H1 (cell line): ENCODE measurements at regions not wholly inside any gene's neighbourhood (a gene's known extent, or its start where the extent isn't known, plus 50 kb on each side); places are given as distances from the start of the nearest gene placed in this dataset.

Source experiments
- CTCF ChIA-PET: fragments of 300-600 bp; sonication (Branson Sonifier 250); formaldehyde crosslinking; loops from one replicate; lab custom pipeline; 2021; ENCODE audit not compliant: partially characterized antibody; lab: Charles Lee
- POLR2A ChIA-PET: fragments of 300-600 bp; sonication (Branson Sonifier 250); formaldehyde crosslinking; loops from one replicate; lab custom pipeline; 2021; ENCODE audit warnings: inconsistent platforms; ENCODE audit not compliant: partially characterized antibody; lab: Charles Lee
- DNase-seq, 2 experiments: peaks; one replicate each; pipeline versions ENCODE4 v3.0.0 to v3.0.0-alpha.2; 2010 to 2022; ENCODE audit warnings: low spot score in 2 of 2, low read depth in 1 of 2, mixed read lengths in 1 of 2
- FAIRE-seq: peaks from 2 replicates; lab custom pipeline; 2011; peaks lifted over from hg19 to GRCh38; lab: Jason Lieb, UNC
- H2AFZ ChIP-seq: 2 replicates; pipeline ENCODE4 v1.8.1; 2012; ENCODE audit warnings: low read length, inconsistent platforms
- H2AK5ac ChIP-seq: 2 replicates; pipeline ENCODE4 v1.6.1; 2013; ENCODE audit warnings: low read depth, low read length
- H2BK120ac ChIP-seq: replicated peaks from 2 replicates; pipeline ENCODE3; 2013; ENCODE audit warnings: low read depth, low read length, inconsistent platforms
- H2BK12ac ChIP-seq: 2 replicates; pipeline ENCODE4 v1.6.1; 2013; ENCODE audit warnings: low read depth, low read length
- H2BK15ac ChIP-seq: 2 replicates; pipeline ENCODE4 v1.6.1; 2013; ENCODE audit warnings: low read length
- H2BK20ac ChIP-seq: 2 replicates; pipeline ENCODE4 v1.6.1; 2013; ENCODE audit warnings: low read length
- H2BK5ac ChIP-seq: 2 replicates; pipeline ENCODE4 v1.6.1; 2013; ENCODE audit warnings: low read depth, low read length
- H3K14ac ChIP-seq: 2 replicates; pipeline ENCODE4 v1.6.1; 2013; ENCODE audit warnings: inconsistent platforms; ENCODE audit not compliant: insufficient read length
- H3K18ac ChIP-seq: 2 replicates; pipeline ENCODE4 v1.6.1; 2013; ENCODE audit warnings: low read length; ENCODE audit errors: extremely low read depth
- H3K23ac ChIP-seq: 2 replicates; pipeline ENCODE4 v1.6.1; 2013; ENCODE audit warnings: inconsistent platforms; ENCODE audit not compliant: insufficient read length
- H3K23me2 ChIP-seq: 2 replicates; pipeline ENCODE4 v1.6.1; 2013; ENCODE audit warnings: low read depth, low read length
- H3K27ac ChIP-seq: 2 replicates; pipeline ENCODE4 v1.6.1; 2011; ENCODE audit warnings: low read depth, low read length, inconsistent platforms
- H3K27me3 ChIP-seq, 4 experiments: replicated peaks in 1 of 4; 1 replicate in 1 of 4; 2 replicates in 3 of 4; pipeline versions ENCODE4 v1.6.1 to v1.8.1; 2011 to 2013; ENCODE audit warnings: low read length in 3 of 4, mild to moderate bottlenecking in 3 of 4, inconsistent platforms in 2 of 4, mixed read lengths in 2 of 4, moderate library complexity in 1 of 4; ENCODE audit not compliant: control insufficient read depth in 3 of 4, insufficient read depth in 3 of 4; ENCODE audit errors: extremely low read depth in 1 of 4
- H3K36me3 ChIP-seq, 4 experiments: 2 replicates each; pipeline versions ENCODE4 v1.6.1 to v1.8.1; 2011 to 2013; ENCODE audit warnings: mild to moderate bottlenecking in 4 of 4, low read length in 3 of 4, moderate library complexity in 2 of 4, control low read depth in 1 of 4, inconsistent platforms in 1 of 4; ENCODE audit not compliant: insufficient read depth in 4 of 4, control insufficient read depth in 2 of 4
- H3K4ac ChIP-seq: replicated peaks from 2 replicates; pipeline ENCODE3; 2013; ENCODE audit warnings: low read length, low read depth, mixed read lengths, inconsistent platforms; ENCODE audit not compliant: insufficient read length
- H3K4me1 ChIP-seq, 4 experiments: replicated peaks in 1 of 4; 1 replicate in 1 of 4; 2 replicates in 3 of 4; pipeline versions ENCODE4 v1.6.1 to v1.8.1; 2011 to 2013; ENCODE audit warnings: low read length in 3 of 4, inconsistent platforms in 2 of 4, mixed read lengths in 1 of 4; ENCODE audit not compliant: insufficient read depth in 4 of 4, control insufficient read depth in 3 of 4
- H3K4me2 ChIP-seq, 2 experiments: 2 replicates each; pipeline versions ENCODE4 v1.6.1 to v1.8.1; 2011 to 2013; ENCODE audit warnings: low read depth in 2 of 2, low read length in 2 of 2, control low read depth in 1 of 2, inconsistent platforms in 1 of 2, mild to moderate bottlenecking in 1 of 2; ENCODE audit not compliant: insufficient read depth in 1 of 2
- H3K4me3 ChIP-seq, 4 experiments: fragments of 200-600, 300-600 bp in 1 of 4; sonication (generic), shearing (Covaris generic), sonication (Bioruptor Twin) in 1 of 4; 2 replicates each; pipeline versions ENCODE4 v1.5.1 to v1.8.1; 2011 to 2016; ENCODE audit warnings: low read length in 4 of 4, low read depth in 3 of 4, control low read depth in 2 of 4, inconsistent platforms in 2 of 4, mild to moderate bottlenecking in 2 of 4, mixed read lengths in 1 of 4, moderate library complexity in 1 of 4; ENCODE audit not compliant: insufficient read depth in 2 of 4; ENCODE audit errors: extremely low read depth in 1 of 4
- H3K56ac ChIP-seq: replicated peaks from 2 replicates; pipeline ENCODE3; 2013; ENCODE audit warnings: low read depth, mild to moderate bottlenecking, mixed read lengths, low read length, inconsistent platforms; ENCODE audit not compliant: insufficient read length
- H3K79me1 ChIP-seq: 2 replicates; pipeline ENCODE4 v1.6.1; 2013; ENCODE audit warnings: low read depth, low read length, control low read depth
- H3K79me2 ChIP-seq, 2 experiments: 2 replicates each; pipeline versions ENCODE4 v1.6.1 to v1.8.1; 2012 to 2013; ENCODE audit warnings: low read length in 2 of 2, mild to moderate bottlenecking in 2 of 2, inconsistent platforms in 1 of 2; ENCODE audit not compliant: insufficient read depth in 2 of 2, control insufficient read depth in 1 of 2
- H3K9ac ChIP-seq, 4 experiments: replicated peaks in 1 of 4; 1 replicate in 1 of 4; 2 replicates in 3 of 4; pipeline versions ENCODE4 v1.6.1 to v1.8.1; 2011 to 2013; ENCODE audit warnings: low read depth in 3 of 4, low read length in 3 of 4, control low read depth in 2 of 4, mild to moderate bottlenecking in 2 of 4, moderate library complexity in 2 of 4, inconsistent platforms in 1 of 4; ENCODE audit errors: extremely low read depth in 1 of 4
- H3K9me3 ChIP-seq, 2 experiments: 2 replicates each; pipeline versions ENCODE4 v1.6.1 to v1.8.1; 2012 to 2013; ENCODE audit warnings: mild to moderate bottlenecking in 2 of 2, moderate library complexity in 2 of 2, control low read depth in 1 of 2, inconsistent platforms in 1 of 2, low read depth in 1 of 2, low read length in 1 of 2, mixed read lengths in 1 of 2; ENCODE audit not compliant: insufficient read depth in 2 of 2
- H4K20me1 ChIP-seq, 2 experiments: replicated peaks in 1 of 2; 2 replicates each; pipeline versions ENCODE3 to v1.8.1; 2011 to 2013; ENCODE audit warnings: inconsistent platforms in 2 of 2, low read length in 2 of 2, mild to moderate bottlenecking in 1 of 2; ENCODE audit not compliant: insufficient read depth in 2 of 2, control insufficient read depth in 1 of 2
- H4K5ac ChIP-seq: 2 replicates; pipeline ENCODE4 v1.6.1; 2013; ENCODE audit warnings: low read length, low read depth, mixed read lengths, inconsistent platforms; ENCODE audit not compliant: insufficient read length
- H4K8ac ChIP-seq: 2 replicates; pipeline ENCODE4 v1.8.0; 2013; ENCODE audit warnings: mild to moderate bottlenecking, moderate library complexity, low read length, inconsistent platforms; ENCODE audit not compliant: insufficient read depth; ENCODE audit errors: extremely low read depth
- H4K91ac ChIP-seq: replicated peaks from 2 replicates; pipeline ENCODE3; 2013; ENCODE audit warnings: low read length, mixed read lengths, inconsistent platforms; ENCODE audit not compliant: insufficient read length
- CBX8 ChIP-seq: fragments of 300-800, 300-1000 bp; sonication (generic); IDR thresholded peaks from 2 replicates; pipeline ENCODE4 v1.7.1; 2016; ENCODE audit warnings: low read depth, low read length, borderline replicate concordance
- CEBPB ChIP-seq: IDR thresholded peaks from 2 replicates; pipeline ENCODE4 v1.6.1; 2012; ENCODE audit warnings: low read depth, low read length
- EGR1 ChIP-seq: IDR thresholded peaks from 2 replicates; pipeline ENCODE4 v1.6.1; 2011; ENCODE audit warnings: low read depth, low read length, borderline replicate concordance
- GABPA ChIP-seq: IDR thresholded peaks from 2 replicates; pipeline ENCODE4 v1.6.1; 2011; ENCODE audit warnings: mild to moderate bottlenecking, low read length, moderate library complexity, borderline replicate concordance; ENCODE audit not compliant: insufficient read depth
- POLR2A ChIP-seq, 2 experiments: IDR thresholded peaks; 1 replicate in 1 of 2; 2 replicates in 1 of 2; pipeline ENCODE4 v1.6.1; 2011; ENCODE audit warnings: low read depth in 2 of 2, low read length in 2 of 2, mild to moderate bottlenecking in 2 of 2; ENCODE audit errors: control extremely low read depth in 1 of 2
- SIRT6 ChIP-seq: IDR thresholded peaks from one replicate; pipeline ENCODE4 v1.7.1; 2012; ENCODE audit warnings: low read length, inconsistent platforms
- SP4 ChIP-seq: IDR thresholded peaks from 2 replicates; pipeline ENCODE4 v1.6.1; 2012; ENCODE audit warnings: low read length, inconsistent platforms
- WGBS, 2 experiments: shearing (Covaris generic) in 1 of 2; methylation state at CpG; one replicate each; pipeline versions ENCODE4 v1.1.6 to v1.1.7; 2013 to 2015; ENCODE audit warnings: low lambda C conversion rate in 2 of 2, mixed read lengths in 2 of 2, inconsistent platforms in 1 of 2, low coverage in 1 of 2, missing lambda C conversion rate in 1 of 2; ENCODE audit not compliant: insufficient replicate concordance in 2 of 2, insufficient coverage in 1 of 2, insufficient read length in 1 of 2; ENCODE audit errors: extremely low coverage in 1 of 2, missing lambda C conversion rate in 1 of 2; 5-methylcytosine and 5-hydroxymethylcytosine counted together

DNA sequence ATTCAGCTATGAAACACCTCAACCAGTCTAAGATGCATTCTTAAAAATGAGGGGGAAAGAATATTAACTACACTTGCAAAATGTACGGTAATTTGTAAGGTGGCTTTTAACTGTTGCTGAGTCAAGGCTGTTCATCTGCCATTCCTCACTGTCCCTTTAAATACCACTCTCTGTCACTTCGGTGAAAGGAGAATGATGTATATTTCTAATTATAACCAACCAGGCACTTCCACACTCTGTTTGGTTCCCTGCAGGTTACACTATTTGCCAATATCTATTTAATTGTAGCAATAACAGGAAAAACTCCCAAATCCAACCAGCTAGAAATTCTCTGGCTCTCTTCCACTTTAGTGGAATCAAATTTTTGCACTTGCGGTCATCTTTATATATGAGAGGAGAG lies 70.5 kb upstream of the SLCO3A1 start:
- no peak overlapping the region for H3K4me2 ChIP-seq
- no peak overlapping the region for H2AK5ac ChIP-seq
- 95% methylated on average over 3 of the region's 3 CpGs; no CpG with 5 or more reads in 1 of the 2 experiments for WGBS, 2 experiments
- H3K9ac ChIP-seq = no peak overlapping the region
- no peaks in the 10 kb centered on the region for H3K36me3 ChIP-seq
- no peaks in the 10 kb centered on the region for H4K20me1 ChIP-seq
- H3K79me1 ChIP-seq = no peaks in the 10 kb centered on the region
- H3K18ac ChIP-seq = no peak overlapping the region
- no peak overlapping the region for H2BK5ac ChIP-seq
- no peak overlapping the region for H2AFZ ChIP-seq
- no peak overlapping the region for H3K4me3 ChIP-seq
- no peaks in the 10 kb centered on the region for H3K27me3 ChIP-seq
- no peak for TF ChIP-seq POLR2A (IDR thresholded peaks at IDR 0.05; ENCODE audit: control extremely low read depth in 1 of 2, low read depth in 2 of 2, low read length in 2 of 2)
- TF ChIP-seq SP4 = no peak
- no peak for TF ChIP-seq GABPA
- TF ChIP-seq EGR1 = no peak
- TF ChIP-seq CEBPB = no peak
- TF ChIP-seq SIRT6 = no peak
- no peak for TF ChIP-seq CBX8
- TF ChIP-seq, all 59 proteins: peak for 0
- H4K5ac ChIP-seq = no peak overlapping the region
- CTCF ChIA-PET = interaction anchor here (0.8 kb wide), 1 partner anchor 170 kb away, joined by 3 read pairs; no protein-coding TSS in a partner anchor
- no peak overlapping the region for H3K27ac ChIP-seq
- POLR2A ChIA-PET = no interaction called here
- no peak overlapping the region for H2BK12ac ChIP-seq
- H2BK15ac ChIP-seq = no peak overlapping the region
- H4K8ac ChIP-seq = no peak overlapping the region
- no peaks in the 10 kb centered on the region; a peak in 1 of 7 replicates for H3K4me1 ChIP-seq
- DNase-seq (no peak), FAIRE-seq (no peak)
- no peak overlapping the region for H3K14ac ChIP-seq
- no peaks in the 10 kb centered on the region for H3K23me2 ChIP-seq
- no peak overlapping the region for H4K91ac ChIP-seq
- H3K23ac ChIP-seq = no peak overlapping the region
- H3K79me2 ChIP-seq = no peaks in the 10 kb centered on the region
- no peaks in the 10 kb centered on the region for H3K9me3 ChIP-seq
- H2BK120ac ChIP-seq = no peak overlapping the region
- no peak overlapping the region for H2BK20ac ChIP-seq
- no peak overlapping the region for H3K4ac ChIP-seq
- H3K56ac ChIP-seq = no peak overlapping the region
